ENCODE measurements at regions not wholly inside any gene's neighbourhood (a gene's known extent, or its start where the extent isn't known, plus 50 kb on each side); places are given as distances from the start of the nearest gene placed in this dataset.

GRCh38 chr16:5557448-5557847 lies 459.9 kb upstream of the EEF2KMT start:
- no peaks in the 10 kb centered on the region for H3K79me2 ChIP-seq (ENCODE audit: insufficient read depth, low read length)
- BruUV-seq (replicated peaks), result no TSS peak
- ATAC-seq, result no peak

More at GRCh38 chr16:5557448-5557847, 459.9 kb upstream of the EEF2KMT start:
- Histone ChIP-seq H3K27ac (ENCODE audit: low read depth, low read length) (no peak overlapping the region), H3K36me3 (ENCODE audit: control insufficient read depth in 1 of 2, insufficient read depth in 2 of 2, low read length in 2 of 2) (no peaks in the 10 kb centered on the region), H3K4me3 (replicated peaks in 1 of 2; ENCODE audit: low read depth in 1 of 2, low read length in 2 of 2) (no peak overlapping the region), H3K9me3 (ENCODE audit: control insufficient read depth in 1 of 2, insufficient read depth in 1 of 2, low read depth in 1 of 2, low read length in 2 of 2) (no peaks in the 10 kb centered on the region), H3K9ac (ENCODE audit: low read length) (no peak overlapping the region), H4K20me1 (ENCODE audit: insufficient read depth) (no peaks in the 10 kb centered on the region), H3K4me2 (ENCODE audit: low read length) (no peak overlapping the region), H2AFZ (ENCODE audit: low read depth, low read length, poor library complexity, severe bottlenecking) (no peak overlapping the region), H3K4me1 (ENCODE audit: control insufficient read depth in 1 of 2, insufficient read depth in 2 of 2, low read length in 2 of 2) (peaks cover 0 to 15% of the 10 kb centered on the region in 2 experiments; a peak in 3 of 4 replicates), H3K27me3 (ENCODE audit: insufficient read depth, low read length) (no peaks in the 10 kb centered on the region), H3K9me2 (ENCODE audit: insufficient read depth) (no peaks in the 10 kb centered on the region)
- intact Hi-C loops (cut with micrococcal nuclease), result no loop called here
- POLR2A ChIA-PET, result no interaction called here
- CTCF ChIA-PET, result no interaction called here
- TF ChIP-seq EZH2phosphoT487 (IDR thresholded peaks at IDR 0.05; ENCODE audit: borderline replicate concordance) (no peak), ATF3 (IDR thresholded peaks at IDR 0.05) (no peak), FOSL1 (IDR thresholded peaks at IDR 0.05; ENCODE audit: low read depth) (no peak), SRF (IDR thresholded peaks at IDR 0.05; ENCODE audit: low read depth) (no peak), EZH2 (IDR thresholded peaks at IDR 0.05) (no peak), YY1 (IDR thresholded peaks at IDR 0.05; ENCODE audit: extremely low read depth, insufficient replicate concordance, low read depth, low read length) (no peak), SIN3A (IDR thresholded peaks at IDR 0.05; ENCODE audit: low read depth) (no peak), POLR2AphosphoS5 (IDR thresholded peaks at IDR 0.05; ENCODE audit: low read depth, low read length) (no peak), TCF7L2 (IDR thresholded peaks at IDR 0.05; ENCODE audit: borderline replicate concordance, extremely low read depth, insufficient read depth, insufficient read length) (no peak), CBX3 (IDR thresholded peaks at IDR 0.05; ENCODE audit: low read depth) (no peak), REST (IDR thresholded peaks at IDR 0.05; ENCODE audit: low read depth) (no peak), RAD21 (IDR thresholded peaks at IDR 0.05; ENCODE audit: low read depth) (no peak), ZBTB33 (IDR thresholded peaks at IDR 0.05; ENCODE audit: extremely low read depth, insufficient replicate concordance, low read length) (no peak), MAX (IDR thresholded peaks at IDR 0.05) (no peak), JUND (IDR thresholded peaks at IDR 0.05) (no peak), ELF1 (IDR thresholded peaks at IDR 0.05; ENCODE audit: borderline replicate concordance, low read depth) (no peak), CTCF (IDR thresholded peaks at IDR 0.05 in 2 of 3, conservative IDR thresholded peaks at IDR 0.05 in 1 of 3; ENCODE audit: borderline replicate concordance in 1 of 3, insufficient read depth in 1 of 3, low read depth in 2 of 3, low read length in 2 of 3) (no peak), ZFX (IDR thresholded peaks at IDR 0.05) (no peak)
- RAD21 ChIA-PET (ENCODE audit: low non-redundant PET in 1 of 2, low total read pairs in 2 of 2, uncharacterized antibody in 2 of 2, unreplicated experiment in 2 of 2), result no interaction called here
- no peak for DNase-seq (ENCODE audit: low read depth, low spot score)
